CD4-positive, alpha-beta T cell treated with Interleukin-6 for 4 hours (primary cell): ENCODE measurements at regions not wholly inside any gene's neighbourhood (a gene's known extent, or its start where the extent isn't known, plus 50 kb on each side); places are given as distances from the start of the nearest gene placed in this dataset.

ENCODE experiments used
- DNase-seq: peaks from one replicate; pipeline ENCODE4 v3.0.0-alpha.2; 2020; ENCODE audit warnings: mixed read lengths

- DNase-seq = no peak
Measured at GRCh38 chr2:22883054-22883453, 501.9 kb upstream of the KLHL29 start.

- no peak for DNase-seq
Measured at GRCh38 chr2:22885245-22885644, 499.7 kb upstream of the KLHL29 start.

- DNase-seq = no peak
Measured at GRCh38 chr2:22887426-22887825, 497.6 kb upstream of the KLHL29 start.

- no peak for DNase-seq
Measured at GRCh38 chr2:22887845-22888244, 497.1 kb upstream of the KLHL29 start.

- no peak for DNase-seq
Measured at GRCh38 chr2:22890132-22890531, 494.8 kb upstream of the KLHL29 start.

GRCh38 chr2:22893761-22894517 is 491.0 kb upstream of the KLHL29 start:
- DNase-seq = no peak

GRCh38 chr2:22894761-22895160 is 490.2 kb upstream of the KLHL29 start:
- no peak for DNase-seq

GRCh38 chr2:22897428-22897827 is 487.6 kb upstream of the KLHL29 start:
- no peak for DNase-seq

GRCh38 chr2:22900674-22901073 is 484.3 kb upstream of the KLHL29 start:
- DNase-seq = no peak

- DNase-seq = no peak
Measured at GRCh38 chr2:22901471-22902179, 483.4 kb upstream of the KLHL29 start.

- DNase-seq = no peak
Measured at GRCh38 chr2:22902180-22902550, 482.8 kb upstream of the KLHL29 start.

- DNase-seq = no peak
Measured at GRCh38 chr2:22902662-22903165, 482.3 kb upstream of the KLHL29 start.

GRCh38 chr2:22903616-22904015 is 481.4 kb upstream of the KLHL29 start:
- DNase-seq = no peak

GRCh38 chr2:22904126-22904684 is 480.8 kb upstream of the KLHL29 start:
- DNase-seq = no peak

GRCh38 chr2:22907330-22907729 is 477.6 kb upstream of the KLHL29 start:
- no peak for DNase-seq

GRCh38 chr2:22912398-22912797 is 472.6 kb upstream of the KLHL29 start:
- DNase-seq = no peak

- no peak for DNase-seq
Measured at GRCh38 chr2:22929998-22930397, 455.0 kb upstream of the KLHL29 start.

GRCh38 chr2:22930781-22931180 is 454.2 kb upstream of the KLHL29 start:
- DNase-seq = no peak

- DNase-seq = no peak
Measured at GRCh38 chr2:22932288-22932687, 452.7 kb upstream of the KLHL29 start.

GRCh38 chr2:22934747-22935146 is 450.2 kb upstream of the KLHL29 start:
- DNase-seq = no peak

- DNase-seq = no peak
Measured at GRCh38 chr2:22942441-22942840, 442.5 kb upstream of the KLHL29 start.

- no peak for DNase-seq
Measured at GRCh38 chr2:22944143-22944542, 440.8 kb upstream of the KLHL29 start.

- DNase-seq = no peak
Measured at GRCh38 chr2:22946553-22946952, 438.4 kb upstream of the KLHL29 start.

- DNase-seq = no peak
Measured at GRCh38 chr2:22947741-22948140, 437.2 kb upstream of the KLHL29 start.
